Activated CD8-positive, alpha-beta T cell treated with anti-CD3 and anti-CD28 coated beads for 36 hours (primary cell): ENCODE measurements at regions not wholly inside any gene's neighbourhood (a gene's known extent, or its start where the extent isn't known, plus 50 kb on each side); places are given as distances from the start of the nearest gene placed in this dataset.

Experiments
- ATAC-seq: fragments of 200-7000 bp; cut with Tn5 transposase; one replicate; pipeline ENCODE4 v1.10.0; 2021; ENCODE audit warnings: mild to moderate bottlenecking, moderate library complexity
- CTCF ChIA-PET: fragments of 350-600 bp; sonication (Branson Sonifier 250); formaldehyde crosslinking; loops from one replicate; lab custom pipeline; 2021; ENCODE audit warnings: antibody characterized with exemption; lab: Charles Lee
- POLR2A ChIA-PET: fragments of 350-600 bp; sonication (Branson Sonifier 250); formaldehyde crosslinking; loops from one replicate; lab custom pipeline; 2021; ENCODE audit warnings: antibody characterized with exemption; lab: Charles Lee
- DNase-seq: peaks from one replicate; pipeline ENCODE4 v3.0.0-alpha.2; 2020
- H3K27ac Mint-ChIP-seq: one replicate; pipeline ENCODE4 v1.8.0; 2021; ENCODE audit warnings: mild to moderate bottlenecking, mixed read lengths
- H3K27me3 Mint-ChIP-seq: one replicate; pipeline ENCODE4 v1.8.0; 2021; ENCODE audit warnings: mixed read lengths
- H3K36me3 Mint-ChIP-seq: one replicate; pipeline ENCODE4 v1.8.0; 2021; ENCODE audit warnings: low read depth, mixed read lengths
- H3K4me1 Mint-ChIP-seq: one replicate; pipeline ENCODE4 v1.8.0; 2021; ENCODE audit warnings: low read depth, mixed read lengths
- H3K4me3 Mint-ChIP-seq: one replicate; pipeline ENCODE4 v1.8.0; 2021; ENCODE audit warnings: mild to moderate bottlenecking, moderate library complexity, mixed read lengths
- H3K9me3 Mint-ChIP-seq: one replicate; pipeline ENCODE4 v1.8.0; 2021; ENCODE audit warnings: mixed read lengths
- CTCF ChIP-seq: fragments of 200-600 bp; IDR thresholded peaks from one replicate; pipeline ENCODE4 v1.8.0; 2022; ENCODE audit warnings: antibody characterized with exemption, mild to moderate bottlenecking
- intact Hi-C: fragments of 100-400 bp; cut with micrococcal nuclease; formaldehyde crosslinking; loops from one replicate; pipeline ENCODE4 v1.10.0; 2022

- ChIA-PET CTCF (no interaction called here), POLR2A (no interaction called here)
- Mint-ChIP-seq H3K9me3 (no peaks in the 10 kb centered on the region), H3K4me1 (no peaks in the 10 kb centered on the region), H3K27me3 (no peaks in the 10 kb centered on the region), H3K4me3 (no peak overlapping the region), H3K27ac (no peak overlapping the region), H3K36me3 (no peaks in the 10 kb centered on the region)
- intact Hi-C loops = no loop called here
- no peak for DNase-seq
- TF ChIP-seq CTCF = no peak
- no peak for ATAC-seq
Measured at GRCh38 chr5:124844371-124844920, 98.0 kb upstream of the ZNF608 start.

DNA sequence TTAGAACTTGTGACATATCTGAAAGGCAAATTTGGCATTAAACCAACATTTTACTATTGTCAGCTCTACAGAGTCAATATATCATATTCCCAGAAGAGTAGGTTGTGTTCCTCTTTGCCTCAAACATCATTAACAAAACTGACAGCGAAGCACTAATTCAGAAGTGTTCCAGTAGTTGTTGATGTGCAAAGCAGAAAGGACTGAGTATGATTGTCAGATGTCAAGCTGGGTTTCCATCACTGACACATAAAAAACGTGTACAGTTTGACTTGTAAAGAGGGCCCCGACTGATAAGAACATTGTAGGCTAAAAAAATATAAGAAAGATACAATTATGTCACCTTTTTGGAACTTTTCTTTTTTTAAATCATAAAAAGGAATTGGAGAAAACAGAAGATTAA, 101.5 kb upstream of the ZNF608 start:
- DNase-seq (no peak), ATAC-seq (no peak)
- no peak overlapping the region for H3K4me3 Mint-ChIP-seq
- H3K9me3 Mint-ChIP-seq = no peaks in the 10 kb centered on the region
- no peaks in the 10 kb centered on the region for H3K36me3 Mint-ChIP-seq
- no peak overlapping the region for H3K27ac Mint-ChIP-seq
- no peak for TF ChIP-seq CTCF
- no peaks in the 10 kb centered on the region for H3K4me1 Mint-ChIP-seq
- ChIA-PET CTCF (no interaction called here), POLR2A (no interaction called here)
- intact Hi-C loops = no loop called here
- no peaks in the 10 kb centered on the region for H3K27me3 Mint-ChIP-seq

GRCh38 chr5:124849774-124850173, 103.3 kb upstream of the ZNF608 start:
- no peak for ATAC-seq
- no peak for TF ChIP-seq CTCF
- CTCF ChIA-PET = no interaction called here
- POLR2A ChIA-PET = no interaction called here
- Mint-ChIP-seq H3K4me1 (no peaks in the 10 kb centered on the region), H3K27me3 (no peaks in the 10 kb centered on the region), H3K4me3 (no peak overlapping the region), H3K27ac (no peak overlapping the region), H3K9me3 (no peaks in the 10 kb centered on the region), H3K36me3 (no peaks in the 10 kb centered on the region)
- DNase-seq = no peak
- intact Hi-C loops = no loop called here

- intact Hi-C loops = no loop called here
- Mint-ChIP-seq H3K36me3 (no peaks in the 10 kb centered on the region), H3K4me1 (no peaks in the 10 kb centered on the region), H3K4me3 (no peak overlapping the region), H3K27ac (no peak overlapping the region), H3K27me3 (peaks cover 2% of the 10 kb centered on the region), H3K9me3 (no peaks in the 10 kb centered on the region)
- ATAC-seq = no peak
- no peak for TF ChIP-seq CTCF
- DNase-seq = no peak
- POLR2A ChIA-PET = no interaction called here
- CTCF ChIA-PET = no interaction called here
Measured at GRCh38 chr5:124856726-124857125, 110.3 kb upstream of the ZNF608 start.

DNA sequence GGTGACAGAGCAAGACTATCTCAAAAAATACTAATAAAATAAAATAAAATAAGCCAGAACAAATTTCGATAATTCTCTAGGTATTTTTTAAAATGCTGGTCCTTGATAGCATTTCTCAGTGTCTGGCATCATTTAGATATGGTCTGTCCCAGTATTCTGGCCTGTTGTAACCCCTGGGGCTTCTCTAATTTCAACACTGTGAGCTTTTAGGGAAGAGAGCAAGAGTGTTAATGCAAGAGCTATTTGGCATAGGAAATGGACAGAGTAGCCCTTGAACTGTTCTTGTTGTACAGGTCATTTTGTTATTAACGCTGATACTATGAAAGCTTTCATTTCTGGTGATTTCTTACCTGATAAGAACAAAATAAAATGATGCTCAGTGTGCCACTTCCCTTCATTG, 112.2 kb upstream of the ZNF608 start:
- CTCF ChIA-PET = no interaction called here

More for the DNA sequence above, 112.2 kb upstream of the ZNF608 start:
- TF ChIP-seq CTCF = no peak
- Mint-ChIP-seq H3K4me1 (no peaks in the 10 kb centered on the region), H3K27me3 (peaks cover 2% of the 10 kb centered on the region), H3K4me3 (no peak overlapping the region), H3K27ac (no peak overlapping the region), H3K36me3 (no peaks in the 10 kb centered on the region), H3K9me3 (no peaks in the 10 kb centered on the region)
- ATAC-seq (no peak), DNase-seq (no peak)
- intact Hi-C loops = no loop called here
- POLR2A ChIA-PET = no interaction called here
